Heart left ventricle (tissue), 16 donors: ENCODE measurements at regions not wholly inside any gene's neighbourhood (a gene's known extent, or its start where the extent isn't known, plus 50 kb on each side); places are given as distances from the start of the nearest gene placed in this dataset.

Experiments used
- ATAC-seq, 4 donors: fragments of 200-7000 bp; cut with Tn5 transposase; one replicate each; pipeline ENCODE4 v1.9.1; 2020 to 2022; ENCODE audit warnings: moderate library complexity in 4 of 4, mild to moderate bottlenecking in 3 of 4, moderate number of reproducible peaks in 1 of 4
- DNase-seq, 5 donors: peaks; one replicate each; pipeline ENCODE4 v3.0.0-alpha.2; 2020
- H3K27ac ChIP-seq, 12 donors: fragments of 200-600 bp; sonication (generic) in 4 of 12; one replicate each; pipeline versions ENCODE4 v1.5.0 to v1.8.0; 2016 to 2022; ENCODE audit warnings: mild to moderate bottlenecking in 2 of 12
- H3K27me3 ChIP-seq, 9 donors: fragments of 200-600 bp; sonication (generic) in 2 of 9; one replicate each; pipeline versions ENCODE4 v1.5.1 to v1.8.0; 2016 to 2022; ENCODE audit warnings: mild to moderate bottlenecking in 3 of 9
- H3K36me3 ChIP-seq, 9 donors: fragments of 200-600 bp; sonication (generic) in 2 of 9; one replicate each; pipeline versions ENCODE4 v1.5.0 to v1.8.0; 2018 to 2022; ENCODE audit warnings: mild to moderate bottlenecking in 2 of 9
- H3K4me1 ChIP-seq, 12 donors: fragments of 200-600 bp; sonication (generic) in 4 of 12; one replicate each; pipeline versions ENCODE4 v1.5.0 to v1.8.0; 2016 to 2022; ENCODE audit warnings: mild to moderate bottlenecking in 3 of 12
- H3K4me3 ChIP-seq, 12 donors: fragments of 200-600 bp; sonication (generic) in 4 of 12; one replicate each; pipeline versions ENCODE4 v1.5.0 to v1.8.0; 2017 to 2022; ENCODE audit warnings: mild to moderate bottlenecking in 9 of 12, moderate library complexity in 4 of 12
- H3K9me3 ChIP-seq, 12 donors: fragments of 200-600 bp; sonication (generic) in 4 of 12; one replicate each; pipeline versions ENCODE4 v1.5.0 to v1.8.0; 2016 to 2022; ENCODE audit warnings: mild to moderate bottlenecking in 1 of 12
- CTCF ChIP-seq, 12 donors: fragments of 200-600 bp; sonication (generic) in 4 of 12; IDR thresholded peaks; one replicate each; pipeline versions ENCODE4 v1.5.0 to v1.8.0; 2018 to 2022; ENCODE audit warnings: antibody characterized with exemption in 12 of 12, mild to moderate bottlenecking in 5 of 12
- POLR2A ChIP-seq, 2 donors: fragments of 450-650 bp; IDR thresholded peaks; one replicate each; pipeline ENCODE4 v1.6.1; 2017; ENCODE audit warnings: antibody characterized with exemption in 2 of 2, mild to moderate bottlenecking in 2 of 2, moderate library complexity in 2 of 2
- WGBS, 4 donors: extraction: QIAGEN DNeasy Blood & Tissue Kit in 2 of 4; methylation state at CpG; one replicate each; pipeline versions ENCODE4 v1.1.5 to v1.1.7; 2013 to 2018; 5-methylcytosine and 5-hydroxymethylcytosine counted together
- intact Hi-C, 10 donors: fragments of 100-400 bp; cut with DNase I; formaldehyde crosslinking; loops; one replicate each; pipeline versions ENCODE4 v1.11.1 to v1.14.2; 2022
- donor health status: ischemic (EF 13 %, LVEDD 7.1; RV severe dilation, severe dysfunction).
- donor health status: healthy with polysubstance abuse.
- donor health status: DM: no; HTN: yes; CAD: no.
- donor health status: DM: no; HTN: no; CAD: no.
- donor health status: ischemic (EF 25% LVEDD 6.9; RV normal size, moderate dysfunction).
- donor health status: ischemic (EF 25% LVEDD 5.7; RV mildly dilated, moderate dysfunction).
- donor health status: healthy.
- donor health status: DM: yes; HTN: yes; CAD: no.
- donor health status: ischemic (EF 35%, LVEDD 5.7; RV mildly dilated, moderate dysfunction).
- donor health status: nonischemic (EF 11% LVEDD 7.7; RV severe dilation, severe dysfunction).
- donor health status: DM: yes; HTN: yes; CAD: no.
- donor health status: PGD.
- donor health status: ischemic (EF 29% LVEDD 5.4; RV normal size, mild dysfunction).
- donor health status: nonischemic (EF 23%, LVEDD 6.1; RV moderate dilation, normal function).

GRCh38 chr6:16876201-16876600 lies 114.9 kb upstream of the ATXN1 start:
- no peak overlapping the region for H3K27ac ChIP-seq
- ATAC-seq (no peak), DNase-seq (no peak)
- H3K36me3 ChIP-seq: no peaks in the 10 kb centered on the region
- no peaks in the 10 kb centered on the region for H3K27me3 ChIP-seq
- WGBS, 4 donors: 81 to 88% (median 84%) methylated on average over 3 of the region's 3 CpGs
- H3K4me1 ChIP-seq: no peaks in the 10 kb centered on the region
- intact Hi-C loops: no loop called here
- TF ChIP-seq POLR2A (IDR thresholded peaks at IDR 0.05) (no peak), CTCF (IDR thresholded peaks at IDR 0.05) (no peak)
- peaks cover 0 to 13% (median 0%) of the 10 kb centered on the region in 12 donors for H3K9me3 ChIP-seq
- H3K4me3 ChIP-seq: no peak overlapping the region

- DNase-seq (no peak), ATAC-seq (no peak)
- Histone ChIP-seq H3K4me1 (no peaks in the 10 kb centered on the region), H3K27me3 (peaks cover 0 to 4% (median 0%) of the 10 kb centered on the region in 9 donors), H3K9me3 (peaks cover 0 to 12% (median 0%) of the 10 kb centered on the region in 12 donors), H3K36me3 (no peaks in the 10 kb centered on the region), H3K27ac (no peak overlapping the region), H3K4me3 (no peak overlapping the region)
- WGBS, 4 donors: 50 to 72% (median 66%) methylated on average over 3 of the region's 3 CpGs
- intact Hi-C loops: no loop called here
- TF ChIP-seq CTCF (IDR thresholded peaks at IDR 0.05): no peak
Observed at GRCh38 chr6:16873698-16874097, 112.4 kb upstream of the ATXN1 start.

GRCh38 chr6:16872543-16873235 lies 111.4 kb upstream of the ATXN1 start:
- no peak overlapping the region for H3K4me3 ChIP-seq
- peaks cover 0 to 4% (median 0%) of the 10 kb centered on the region in 9 donors for H3K27me3 ChIP-seq
- intact Hi-C loops: no loop called here
- H3K4me1 ChIP-seq: no peaks in the 10 kb centered on the region
- no peak for DNase-seq
- no peaks in the 10 kb centered on the region for H3K36me3 ChIP-seq
- no peak for TF ChIP-seq CTCF (IDR thresholded peaks at IDR 0.05)
- TF ChIP-seq POLR2A (IDR thresholded peaks at IDR 0.05): no peak
- no peak for ATAC-seq
- peaks cover 0 to 5% (median 0%) of the 10 kb centered on the region in 12 donors for H3K9me3 ChIP-seq
- WGBS, 4 donors: 56 to 61% (median 59%) methylated on average over 6 of the region's 6 CpGs
- H3K27ac ChIP-seq: no peak overlapping the region

- peaks cover 0 to 4% (median 0%) of the 10 kb centered on the region in 9 donors for H3K27me3 ChIP-seq
- H3K36me3 ChIP-seq: no peaks in the 10 kb centered on the region
- no peaks in the 10 kb centered on the region for H3K4me1 ChIP-seq
- no peaks in the 10 kb centered on the region for H3K9me3 ChIP-seq
- no peak for DNase-seq
- no peak overlapping the region for H3K27ac ChIP-seq
- 90 to 94% (median 93%) methylated on average over 5 of the region's 5 CpGs for WGBS, 4 donors
- no peak for ATAC-seq
- no peak overlapping the region for H3K4me3 ChIP-seq
- TF ChIP-seq CTCF (IDR thresholded peaks at IDR 0.05) (no peak), POLR2A (IDR thresholded peaks at IDR 0.05) (no peak)
- intact Hi-C loops: no loop called here
Observed at GRCh38 chr6:16871047-16871446, 109.8 kb upstream of the ATXN1 start.
